Body of pancreas (tissue), 4 donors: ENCODE measurements at regions not wholly inside any gene's neighbourhood (a gene's known extent, or its start where the extent isn't known, plus 50 kb on each side); places are given as distances from the start of the nearest gene placed in this dataset.

Source experiments
- ATAC-seq: fragments of 150-250 bp; one replicate; pipeline ENCODE4 v1.9.1; 2016
- DNase-seq, 4 donors: peaks; one replicate each; pipeline ENCODE4 v3.0.0-alpha.2; 2019
- H3K27ac ChIP-seq, 4 donors: fragments of 200-600 bp; sonication (generic); 1 replicate in 3 of 4; 2 replicates in 1 of 4; pipeline versions ENCODE4 v1.5.1 to v1.6.1; 2016 to 2019; ENCODE audit warnings: mild to moderate bottlenecking in 1 of 4, mixed read lengths in 1 of 4, moderate library complexity in 1 of 4
- H3K27me3 ChIP-seq, 2 donors: fragments of 200-600 bp; sonication (generic); one replicate each; pipeline ENCODE4 v1.6.0; 2016; ENCODE audit warnings: mild to moderate bottlenecking in 1 of 2
- H3K36me3 ChIP-seq, 2 donors: fragments of 200-600 bp; sonication (generic); replicated peaks in 1 of 2; 2 replicates each; pipeline ENCODE4 v1.5.1; 2016; ENCODE audit warnings: low read depth in 2 of 2; ENCODE audit not compliant: insufficient read depth in 1 of 2
- H3K4me1 ChIP-seq: fragments of 200-600 bp; sonication (generic); one replicate; pipeline ENCODE4 v1.6.0; 2016
- H3K4me3 ChIP-seq, 2 donors: fragments of 200-600 bp; sonication (generic); 1 replicate in 1 of 2; 2 replicates in 1 of 2; pipeline ENCODE4 v1.5.1; 2016 to 2019
- H3K9me3 ChIP-seq, 3 donors: fragments of 200-600 bp; sonication (generic); 1 replicate in 2 of 3; 2 replicates in 1 of 3; pipeline ENCODE4 v1.5.1; 2016
- CTCF ChIP-seq, 7 experiments: fragments of 450-650 bp in 4 of 7; fragments of 200-600 bp in 3 of 7; sonication (generic) in 3 of 7; IDR thresholded peaks; one replicate each; pipeline ENCODE4 v1.5.1; 2016 to 2019; ENCODE audit warnings: antibody characterized with exemption in 7 of 7
- POLR2A ChIP-seq, 3 donors: fragments of 450-650 bp; IDR thresholded peaks; one replicate each; pipeline ENCODE4 v1.6.1; 2016; ENCODE audit warnings: antibody characterized with exemption in 3 of 3, mild to moderate bottlenecking in 2 of 3
- WGBS, 2 donors: methylation state at CpG; one replicate each; pipeline ENCODE4 v1.1.5; 2017; 5-methylcytosine and 5-hydroxymethylcytosine counted together
- intact Hi-C: fragments of 100-400 bp; cut with DNase I; formaldehyde crosslinking; loops from one replicate; pipeline ENCODE4 v1.15.1; 2023

- no peaks in the 10 kb centered on the region for H3K9me3 ChIP-seq
- H3K27me3 ChIP-seq, result no peaks in the 10 kb centered on the region
- no peak for DNase-seq
- H3K4me3 ChIP-seq, result no peak overlapping the region
- WGBS, 2 donors, result 51 to 61% methylated on average over 5 to 10 of the region's 10 CpGs
- no peaks in the 10 kb centered on the region for H3K36me3 ChIP-seq
- H3K4me1 ChIP-seq, result no peaks in the 10 kb centered on the region
- intact Hi-C loops, result no loop called here
- ATAC-seq, result no peak
- TF ChIP-seq CTCF (IDR thresholded peaks at IDR 0.05), result no peak
- no peak for TF ChIP-seq POLR2A (IDR thresholded peaks at IDR 0.05)
- no peak overlapping the region for H3K27ac ChIP-seq
Measured at GRCh38 chr16:35197656-35198055, 1738.2 kb downstream of the TP53TG3F start.

GRCh38 chr16:35198223-35199199 lies 1739.1 kb downstream of the TP53TG3F start:
- intact Hi-C loops, result no loop called here
- ATAC-seq (no peak), DNase-seq (no peak)
- Histone ChIP-seq H3K36me3 (no peaks in the 10 kb centered on the region), H3K4me1 (no peaks in the 10 kb centered on the region), H3K27me3 (no peaks in the 10 kb centered on the region), H3K27ac (no peak overlapping the region), H3K9me3 (no peaks in the 10 kb centered on the region), H3K4me3 (no peak overlapping the region)
- 52 to 54% methylated on average over 21 to 26 of the region's 26 CpGs for WGBS, 2 donors
- no peak for TF ChIP-seq CTCF (IDR thresholded peaks at IDR 0.05)
- no peak for TF ChIP-seq POLR2A (IDR thresholded peaks at IDR 0.05)

- Histone ChIP-seq H3K27me3 (no peaks in the 10 kb centered on the region), H3K9me3 (no peaks in the 10 kb centered on the region), H3K27ac (no peak overlapping the region), H3K36me3 (no peaks in the 10 kb centered on the region), H3K4me3 (no peak overlapping the region), H3K4me1 (no peaks in the 10 kb centered on the region)
- intact Hi-C loops, result no loop called here
- TF ChIP-seq POLR2A (IDR thresholded peaks at IDR 0.05), result no peak
- no peak for TF ChIP-seq CTCF (IDR thresholded peaks at IDR 0.05)
- ATAC-seq, result no peak
- WGBS, 2 donors, result 13 to 40% methylated on average over 1 of the region's 1 CpG
- DNase-seq, result no peak
Measured at GRCh38 chr16:35200662-35201061, 1741.2 kb downstream of the TP53TG3F start.

GRCh38 chr16:35201151-35201550 lies 1741.7 kb downstream of the TP53TG3F start:
- Histone ChIP-seq H3K4me3 (no peak overlapping the region), H3K4me1 (no peaks in the 10 kb centered on the region), H3K36me3 (no peaks in the 10 kb centered on the region), H3K27me3 (no peaks in the 10 kb centered on the region), H3K9me3 (no peaks in the 10 kb centered on the region), H3K27ac (no peak overlapping the region)
- no peak for ATAC-seq
- 48 to 52% methylated on average over 4 to 5 of the region's 5 CpGs for WGBS, 2 donors
- TF ChIP-seq POLR2A (IDR thresholded peaks at IDR 0.05), result no peak
- no peak for TF ChIP-seq CTCF (IDR thresholded peaks at IDR 0.05)
- intact Hi-C loops, result no loop called here
- no peak for DNase-seq

GRCh38 chr16:35203636-35204035 lies 1744.2 kb downstream of the TP53TG3F start:
- DNase-seq (no peak), ATAC-seq (no peak)
- H3K4me1 ChIP-seq, result no peaks in the 10 kb centered on the region
- no peak for TF ChIP-seq POLR2A (IDR thresholded peaks at IDR 0.05)
- TF ChIP-seq CTCF (IDR thresholded peaks at IDR 0.05), result no peak
- no peak overlapping the region for H3K27ac ChIP-seq
- intact Hi-C loops, result no loop called here
- H3K36me3 ChIP-seq, result no peaks in the 10 kb centered on the region
- no peaks in the 10 kb centered on the region for H3K9me3 ChIP-seq
- H3K27me3 ChIP-seq, result no peaks in the 10 kb centered on the region
- 34 to 47% methylated on average over 2 of the region's 2 CpGs for WGBS, 2 donors
- H3K4me3 ChIP-seq, result no peak overlapping the region
